ENCODE measurements at regions not wholly inside any gene's neighbourhood (a gene's known extent, or its start where the extent isn't known, plus 50 kb on each side); places are given as distances from the start of the nearest gene placed in this dataset.

DNA sequence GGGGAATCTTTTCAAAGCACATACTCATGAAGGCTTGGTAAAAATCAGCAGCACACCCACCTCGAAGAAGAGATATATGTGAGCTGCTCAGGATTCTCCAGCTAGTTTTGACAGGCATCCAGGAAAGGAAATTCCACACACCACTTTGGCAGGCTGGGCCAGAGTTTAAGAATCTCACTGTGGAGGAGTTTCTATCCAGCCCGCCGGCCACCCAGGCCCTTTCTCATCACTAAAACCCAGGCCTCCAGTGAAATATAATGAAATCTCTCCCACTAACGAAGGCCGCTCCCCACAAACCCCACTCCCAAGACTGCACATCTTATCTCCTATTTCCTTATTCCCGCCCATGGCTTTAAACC is 202.0 kb downstream of the GLI2 start:
- DNase-seq, result no peak
- H3K36me3 Mint-ChIP-seq (ENCODE audit: low read depth), result no peaks in the 10 kb centered on the region
- ChIA-PET POLR2A (no interaction called here), CTCF (no interaction called here)
- no peaks in the 10 kb centered on the region for H3K27me3 Mint-ChIP-seq
- TF ChIP-seq, protein P1, sequence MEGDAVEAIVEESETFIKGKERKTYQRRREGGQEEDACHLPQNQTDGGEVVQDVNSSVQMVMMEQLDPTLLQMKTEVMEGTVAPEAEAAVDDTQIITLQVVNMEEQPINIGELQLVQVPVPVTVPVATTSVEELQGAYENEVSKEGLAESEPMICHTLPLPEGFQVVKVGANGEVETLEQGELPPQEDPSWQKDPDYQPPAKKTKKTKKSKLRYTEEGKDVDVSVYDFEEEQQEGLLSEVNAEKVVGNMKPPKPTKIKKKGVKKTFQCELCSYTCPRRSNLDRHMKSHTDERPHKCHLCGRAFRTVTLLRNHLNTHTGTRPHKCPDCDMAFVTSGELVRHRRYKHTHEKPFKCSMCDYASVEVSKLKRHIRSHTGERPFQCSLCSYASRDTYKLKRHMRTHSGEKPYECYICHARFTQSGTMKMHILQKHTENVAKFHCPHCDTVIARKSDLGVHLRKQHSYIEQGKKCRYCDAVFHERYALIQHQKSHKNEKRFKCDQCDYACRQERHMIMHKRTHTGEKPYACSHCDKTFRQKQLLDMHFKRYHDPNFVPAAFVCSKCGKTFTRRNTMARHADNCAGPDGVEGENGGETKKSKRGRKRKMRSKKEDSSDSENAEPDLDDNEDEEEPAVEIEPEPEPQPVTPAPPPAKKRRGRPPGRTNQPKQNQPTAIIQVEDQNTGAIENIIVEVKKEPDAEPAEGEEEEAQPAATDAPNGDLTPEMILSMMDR (IDR thresholded peaks at IDR 0.05), result no peak
- intact Hi-C loops (cut with micrococcal nuclease), result no loop called here
- H3K27ac Mint-ChIP-seq, result no peak overlapping the region
- H3K9me3 Mint-ChIP-seq, result no peaks in the 10 kb centered on the region
- H3K4me3 Mint-ChIP-seq, result no peak overlapping the region
- ATAC-seq (ENCODE audit: low read depth), result no peak
- H3K4me1 Mint-ChIP-seq, result no peaks in the 10 kb centered on the region

DNA sequence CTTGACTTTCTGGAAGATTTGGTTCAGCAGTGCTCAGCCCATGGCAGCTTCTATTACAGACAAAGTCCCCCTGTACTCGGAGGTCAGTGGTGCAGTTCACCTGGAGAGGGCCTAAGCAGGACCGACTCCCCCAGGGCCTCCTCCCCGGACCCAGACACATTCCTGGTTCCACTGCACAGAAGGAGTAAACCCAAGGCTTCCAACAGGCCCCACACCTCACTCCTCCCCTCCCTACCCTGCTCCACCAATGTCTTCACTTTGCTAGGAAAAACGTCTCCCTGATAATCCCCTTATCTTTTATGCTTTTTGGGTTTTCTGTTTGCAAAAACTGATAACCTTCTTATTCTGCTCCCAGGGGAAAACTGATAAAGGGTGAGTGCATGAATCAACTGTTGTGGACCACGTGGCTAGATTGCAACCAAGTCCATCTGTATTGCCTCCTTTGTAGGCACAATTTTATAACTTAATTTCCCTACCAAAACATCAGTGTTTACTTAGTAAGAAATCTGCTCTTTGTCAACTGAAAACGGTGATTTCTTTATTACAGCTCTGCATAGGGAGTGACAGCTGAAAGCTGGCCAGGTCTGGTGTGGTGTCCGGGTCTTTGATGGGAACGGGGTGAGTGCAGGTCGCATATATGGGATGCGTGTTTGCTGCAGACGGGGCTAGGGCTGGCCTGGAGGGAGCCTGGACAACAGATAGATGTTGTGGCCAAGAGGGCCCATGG is 202.5 kb downstream of the GLI2 start:
- ATAC-seq (ENCODE audit: low read depth), result no peak
- no peaks in the 10 kb centered on the region for H3K36me3 Mint-ChIP-seq (ENCODE audit: low read depth)
- CTCF ChIA-PET, result no interaction called here
- intact Hi-C loops (cut with micrococcal nuclease), result no loop called here
- no peaks in the 10 kb centered on the region for H3K9me3 Mint-ChIP-seq
- POLR2A ChIA-PET, result no interaction called here
- H3K4me1 Mint-ChIP-seq, result no peaks in the 10 kb centered on the region
- H3K4me3 Mint-ChIP-seq, result no peak overlapping the region
- TF ChIP-seq, protein P1 (IDR thresholded peaks at IDR 0.05), result no peak
- no peak overlapping the region for H3K27ac Mint-ChIP-seq
- DNase-seq, result no peak
- no peaks in the 10 kb centered on the region for H3K27me3 Mint-ChIP-seq

DNA sequence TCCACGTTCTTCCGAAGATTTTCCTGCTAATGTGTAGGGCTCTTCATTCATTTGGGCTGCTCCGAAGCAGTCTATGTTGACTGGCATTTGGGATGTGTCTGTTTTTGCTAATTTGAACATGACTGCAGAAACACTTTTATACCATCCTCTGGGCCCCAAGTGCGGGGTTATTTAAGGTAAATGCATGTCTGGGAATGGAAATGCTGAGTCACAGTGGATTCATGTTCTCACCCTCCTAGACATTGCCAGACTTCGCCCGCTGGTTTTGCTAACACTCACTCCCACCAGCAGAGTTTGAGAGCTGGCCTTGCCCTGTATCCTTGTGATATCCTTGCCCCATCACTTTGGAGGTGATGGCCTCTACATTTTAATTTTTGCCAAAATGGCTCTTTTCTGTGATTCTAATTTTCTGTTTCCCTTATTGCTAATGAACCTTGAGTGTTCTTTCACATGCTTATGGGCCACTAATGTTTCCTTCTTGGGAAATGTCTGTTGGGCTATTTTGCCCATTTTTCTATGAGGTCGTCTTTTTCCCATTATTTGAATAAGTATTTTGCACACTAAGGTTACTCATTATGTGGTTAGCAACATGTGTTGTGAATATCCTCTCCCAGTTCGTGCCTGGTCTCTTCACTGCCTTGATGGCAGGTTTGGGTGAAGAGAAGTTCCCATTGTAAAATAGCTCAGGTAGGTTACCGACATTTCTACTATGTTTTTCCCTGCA is 204.1 kb downstream of the GLI2 start:
- no peak overlapping the region for H3K27ac Mint-ChIP-seq

DNA sequence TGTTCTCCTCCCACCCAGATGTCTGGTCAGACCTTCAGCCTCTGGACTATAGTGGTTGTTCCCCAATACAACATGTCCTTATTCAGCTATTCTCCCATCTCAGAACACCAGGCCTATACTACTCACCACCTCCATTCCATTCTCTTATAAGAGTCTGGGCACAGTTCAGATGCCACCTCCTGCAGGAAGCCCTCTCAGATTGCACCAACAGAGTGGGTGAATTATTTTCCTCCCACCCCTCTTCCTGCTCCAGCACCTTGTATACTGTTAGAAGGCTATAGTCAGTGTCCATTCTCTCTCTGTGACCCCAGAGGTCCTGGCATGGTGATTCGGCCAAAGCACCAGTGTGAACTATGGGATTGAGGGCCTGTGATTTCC is 204.6 kb downstream of the GLI2 start:
- no peaks in the 10 kb centered on the region for H3K27me3 Mint-ChIP-seq
- no peak overlapping the region for H3K4me3 Mint-ChIP-seq
- ATAC-seq (ENCODE audit: low read depth) (no peak), DNase-seq (no peak)
- H3K36me3 Mint-ChIP-seq (ENCODE audit: low read depth), result no peaks in the 10 kb centered on the region
- POLR2A ChIA-PET, result no interaction called here
- H3K9me3 Mint-ChIP-seq, result no peaks in the 10 kb centered on the region
- TF ChIP-seq, protein P1 (IDR thresholded peaks at IDR 0.05), result no peak
- H3K27ac Mint-ChIP-seq, result no peak overlapping the region
- intact Hi-C loops (cut with micrococcal nuclease), result no loop called here
- no peaks in the 10 kb centered on the region for H3K4me1 Mint-ChIP-seq
- CTCF ChIA-PET, result no interaction called here

More for the DNA sequence above, 204.1 kb downstream of the GLI2 start:
- ATAC-seq (ENCODE audit: low read depth), result no peak
- Mint-ChIP-seq H3K4me1 (no peaks in the 10 kb centered on the region), H3K4me3 (no peak overlapping the region), H3K27me3 (no peaks in the 10 kb centered on the region), H3K36me3 (ENCODE audit: low read depth) (no peaks in the 10 kb centered on the region), H3K9me3 (no peaks in the 10 kb centered on the region)
- TF ChIP-seq, protein P1 (IDR thresholded peaks at IDR 0.05), result no peak
- POLR2A ChIA-PET, result no interaction called here
- CTCF ChIA-PET, result no interaction called here
- DNase-seq, result no peak
- intact Hi-C loops (cut with micrococcal nuclease), result no loop called here

DNA sequence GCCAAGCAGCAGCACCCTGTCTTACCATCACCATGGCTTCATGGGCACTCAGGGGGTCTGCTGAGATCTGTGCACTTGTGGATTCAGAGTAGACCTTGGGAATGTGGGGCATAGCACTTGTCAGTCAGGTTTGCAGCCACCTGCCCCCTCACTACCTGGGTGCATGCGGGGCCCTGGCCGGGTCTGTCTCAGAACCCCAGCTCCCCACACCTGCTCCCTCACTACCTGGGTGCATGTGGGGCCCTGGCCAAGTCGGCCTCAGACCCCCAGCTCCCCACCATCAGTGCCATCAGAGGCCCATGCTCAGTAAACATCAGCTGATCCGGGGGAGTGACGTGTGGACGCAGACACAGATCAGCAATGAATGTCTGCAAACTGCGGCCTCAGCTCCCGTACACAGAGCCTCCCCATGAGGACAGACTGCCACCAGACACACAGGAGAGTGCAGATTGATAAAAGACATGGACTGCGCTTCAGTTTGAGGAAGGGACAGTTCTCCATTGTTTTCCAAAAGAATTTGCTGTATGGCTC is 205.1 kb downstream of the GLI2 start:
- TF ChIP-seq, protein P1 (IDR thresholded peaks at IDR 0.05), result no peak
- Mint-ChIP-seq H3K36me3 (ENCODE audit: low read depth) (no peaks in the 10 kb centered on the region), H3K27me3 (no peaks in the 10 kb centered on the region), H3K9me3 (no peaks in the 10 kb centered on the region), H3K4me3 (no peak overlapping the region), H3K27ac (no peak overlapping the region), H3K4me1 (no peaks in the 10 kb centered on the region)
- intact Hi-C loops (cut with micrococcal nuclease), result no loop called here
- ATAC-seq (ENCODE audit: low read depth) (no peak), DNase-seq (no peak)
- CTCF ChIA-PET, result no interaction called here
- POLR2A ChIA-PET, result no interaction called here
